ENCODE measurements at regions not wholly inside any gene's neighbourhood (a gene's known extent, or its start where the extent isn't known, plus 50 kb on each side); places are given as distances from the start of the nearest gene placed in this dataset.
"Not testable (repeated sequence)": the region's sequence is repeated elsewhere in the genome, so short reads cannot be mapped to it uniquely, and the experiment has no call there.

DNA sequence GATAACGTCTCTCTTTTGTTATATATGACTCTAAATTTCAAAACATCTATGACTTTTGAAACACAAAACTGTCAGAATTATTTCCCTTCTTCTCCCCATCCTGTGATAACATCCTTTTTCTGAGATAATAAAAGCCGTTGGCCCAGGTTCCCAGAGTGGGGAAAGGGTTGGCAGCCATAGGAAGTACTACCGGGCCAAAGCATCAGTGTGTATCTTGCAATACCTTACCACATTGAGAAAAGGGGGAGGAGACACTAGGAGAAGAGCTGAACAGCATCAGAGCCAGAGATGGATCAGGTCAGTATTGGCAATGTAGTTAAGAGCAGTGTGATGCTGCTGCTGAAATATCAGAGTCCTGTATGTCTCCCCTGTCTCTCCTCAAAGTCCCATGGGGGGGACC lies 210.0 kb upstream of the PROK2 start:
- in situ Hi-C loops (cut with MboI; ENCODE audit: low sequenced_read_pairs), result no loop called here

DNA sequence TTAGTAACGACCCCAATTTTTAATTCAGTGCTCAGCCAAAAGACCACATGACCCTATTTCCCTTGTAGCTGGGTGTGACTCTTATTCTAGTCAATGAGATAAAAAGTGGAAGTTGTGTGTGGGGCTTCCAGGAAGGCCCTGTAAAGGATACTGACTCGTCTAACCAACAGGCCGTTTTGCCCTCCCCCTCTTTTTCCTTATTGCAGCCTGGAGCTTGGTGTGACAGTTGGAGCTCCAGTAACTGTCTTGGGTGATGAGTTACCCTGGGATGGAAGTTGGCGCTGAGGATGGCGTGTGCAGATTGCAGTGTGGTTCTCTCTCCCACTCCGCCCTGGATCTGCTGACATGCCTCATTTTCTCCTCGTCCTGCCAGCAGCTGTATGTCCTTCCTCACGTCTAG lies 209.3 kb upstream of the PROK2 start:
- in situ Hi-C loops (cut with MboI; ENCODE audit: low sequenced_read_pairs), result no loop called here

- in situ Hi-C loops (cut with MboI; ENCODE audit: low sequenced_read_pairs), result no loop called here
Measured at GRCh38 chr3:71991681-71992080, 206.7 kb upstream of the PROK2 start.

GRCh38 chr3:71991046-71991445 lies 206.1 kb upstream of the PROK2 start:
- in situ Hi-C loops (cut with MboI; ENCODE audit: low sequenced_read_pairs), result no loop called here

- in situ Hi-C loops (cut with MboI; ENCODE audit: low sequenced_read_pairs), result no loop called here
Measured at GRCh38 chr3:71990545-71990944, 205.6 kb upstream of the PROK2 start.

DNA sequence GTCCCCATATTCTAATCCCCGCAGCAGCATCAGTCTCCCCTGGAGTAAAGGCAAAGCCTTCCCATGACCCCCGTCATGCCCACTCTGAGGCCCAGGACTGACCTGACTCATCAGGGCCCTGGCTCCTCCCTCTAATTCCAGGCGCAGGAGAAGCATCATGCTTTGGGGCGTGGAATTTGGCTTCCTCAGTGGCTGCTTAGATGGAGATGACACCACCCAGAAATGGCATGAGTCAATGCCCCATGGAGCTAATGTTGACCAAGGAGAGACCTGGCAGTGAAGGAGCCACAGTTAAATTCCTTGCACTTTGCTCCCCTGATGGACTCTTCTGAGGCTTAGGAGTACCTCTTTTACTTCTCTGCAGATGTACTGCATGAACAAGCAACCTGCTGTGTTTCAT lies 204.2 kb upstream of the PROK2 start:
- in situ Hi-C loops (cut with MboI; ENCODE audit: low sequenced_read_pairs), result no loop called here

DNA sequence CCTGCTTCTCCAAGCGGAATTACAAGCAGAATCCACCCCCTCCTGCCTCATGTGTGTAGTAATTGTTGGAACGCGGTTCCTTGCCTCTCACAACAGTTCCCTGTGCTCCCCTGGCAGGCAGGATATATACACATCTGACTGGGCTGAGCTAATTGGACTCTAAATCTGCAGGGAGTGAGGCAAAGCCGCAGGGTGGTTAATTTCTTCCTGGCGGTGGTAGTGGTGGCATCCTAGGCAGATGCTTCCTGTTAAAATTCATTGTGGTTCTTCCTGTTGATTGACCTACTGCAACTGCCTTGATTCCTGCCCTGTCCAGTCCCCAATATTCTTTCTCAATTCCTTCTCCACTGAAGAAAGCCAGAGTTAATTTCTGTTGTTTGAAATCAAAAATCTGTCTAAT lies 202.9 kb upstream of the PROK2 start:
- in situ Hi-C loops (cut with MboI; ENCODE audit: low sequenced_read_pairs), result no loop called here

GRCh38 chr3:71987089-71987735 lies 202.3 kb upstream of the PROK2 start:
- in situ Hi-C loops (cut with MboI; ENCODE audit: low sequenced_read_pairs), result no loop called here

- in situ Hi-C loops (cut with MboI; ENCODE audit: low sequenced_read_pairs), result no loop called here
Measured at GRCh38 chr3:71986606-71987005, 201.7 kb upstream of the PROK2 start.

GRCh38 chr3:71984843-71985613 lies 200.1 kb upstream of the PROK2 start:
- in situ Hi-C loops (cut with MboI; ENCODE audit: low sequenced_read_pairs), result no loop called here

- in situ Hi-C loops (cut with MboI; ENCODE audit: low sequenced_read_pairs), result no loop called here
Measured at GRCh38 chr3:71983694-71984093, 198.7 kb upstream of the PROK2 start.

GRCh38 chr3:71982506-71983258 lies 197.7 kb upstream of the PROK2 start:
- in situ Hi-C loops (cut with MboI; ENCODE audit: low sequenced_read_pairs), result not testable (repeated sequence)

- in situ Hi-C loops (cut with MboI; ENCODE audit: low sequenced_read_pairs), result no loop called here
Measured at GRCh38 chr3:71979175-71979574, 194.2 kb upstream of the PROK2 start.

DNA sequence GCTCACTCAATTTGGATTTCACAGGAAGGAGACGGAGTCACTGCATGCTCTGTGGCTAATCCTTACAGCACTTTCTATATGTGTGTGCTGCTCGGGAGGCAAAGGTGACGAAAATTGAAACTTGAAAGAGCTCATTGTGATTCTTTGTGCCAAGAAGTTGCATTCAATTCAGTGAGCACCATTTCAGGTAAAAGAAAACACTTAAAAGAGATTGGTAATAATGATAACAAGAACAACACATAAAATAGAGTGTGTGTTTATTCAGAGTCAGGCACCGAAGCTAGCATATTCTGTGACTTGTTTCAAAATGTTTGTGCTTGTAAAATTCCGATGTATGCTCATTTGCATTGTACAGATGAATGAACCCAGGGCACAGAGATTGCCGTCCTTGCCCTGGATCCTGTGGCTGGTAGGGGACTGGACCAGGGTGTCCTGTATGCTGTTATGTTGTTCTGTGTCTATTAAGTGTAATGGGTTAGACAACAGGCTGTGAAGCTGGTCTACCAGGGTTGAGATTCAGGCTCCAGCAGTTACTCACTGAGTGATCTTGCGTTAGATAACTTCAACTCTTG lies 193.3 kb upstream of the PROK2 start:
- in situ Hi-C loops (cut with MboI; ENCODE audit: low sequenced_read_pairs), result no loop called here

GRCh38 chr3:71977525-71977924 lies 192.6 kb upstream of the PROK2 start:
- in situ Hi-C loops (cut with MboI; ENCODE audit: low sequenced_read_pairs), result no loop called here

DNA sequence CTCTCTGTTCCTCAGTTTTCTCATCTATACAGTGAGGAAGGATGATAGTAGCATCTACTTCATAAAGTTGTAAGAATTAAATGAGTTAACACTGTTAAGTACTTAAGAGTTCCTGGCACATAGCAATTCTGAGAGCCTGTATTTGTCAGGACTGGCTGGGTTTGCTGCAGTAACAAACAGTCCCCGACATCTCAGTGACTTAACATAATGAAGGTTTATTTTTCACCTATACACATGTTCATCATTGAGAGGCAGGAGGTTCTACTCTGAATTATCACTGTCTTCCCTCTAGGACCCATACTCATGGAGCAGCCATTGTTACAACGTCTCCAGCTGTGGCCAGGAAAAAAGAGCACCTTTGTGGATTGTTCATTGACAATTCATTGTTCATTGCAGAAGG lies 190.6 kb upstream of the PROK2 start:
- in situ Hi-C loops (cut with MboI; ENCODE audit: low sequenced_read_pairs), result no loop called here

DNA sequence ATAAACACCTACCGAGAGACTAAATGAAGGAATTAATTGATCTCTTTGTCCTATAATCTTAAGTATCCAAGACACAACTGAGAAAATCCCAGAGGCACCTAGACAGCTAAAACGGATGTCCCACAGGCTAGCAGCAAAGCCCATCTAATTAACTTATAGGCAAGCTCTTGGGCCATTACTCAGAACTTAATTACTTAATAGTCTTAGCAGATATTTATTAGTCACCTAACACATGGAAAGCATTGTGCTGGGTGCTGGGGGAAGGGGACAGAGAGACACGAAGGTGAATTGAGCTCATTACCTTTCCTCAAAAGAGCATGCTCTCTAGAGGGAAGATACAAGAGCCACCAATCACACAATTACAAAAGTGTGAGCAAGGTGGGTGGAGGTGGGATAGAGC lies 189.8 kb upstream of the PROK2 start:
- in situ Hi-C loops (cut with MboI; ENCODE audit: low sequenced_read_pairs), result no loop called here

GRCh38 chr3:71973274-71974030 lies 188.5 kb upstream of the PROK2 start:
- in situ Hi-C loops (cut with MboI; ENCODE audit: low sequenced_read_pairs), result no loop called here

GRCh38 chr3:71972031-71972430 lies 187.1 kb upstream of the PROK2 start:
- in situ Hi-C loops (cut with MboI; ENCODE audit: low sequenced_read_pairs), result no loop called here

DNA sequence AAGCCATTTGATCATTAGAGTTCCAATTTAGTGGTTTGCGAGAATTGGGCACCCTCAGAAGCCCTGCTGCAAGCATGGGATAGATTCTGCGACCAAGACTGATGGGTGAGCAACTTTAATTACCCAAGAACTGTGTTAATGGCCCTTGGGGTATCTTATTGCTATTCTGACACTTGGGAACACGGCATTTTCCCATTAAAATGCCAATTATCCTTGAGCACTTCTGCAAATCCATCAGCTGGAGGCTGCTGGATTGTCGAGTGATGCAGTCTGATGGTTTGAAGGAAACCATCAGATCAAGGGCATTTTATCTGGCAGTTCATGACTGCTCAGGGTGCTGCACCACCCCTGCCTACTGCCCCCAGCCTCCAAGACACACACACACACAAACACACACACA lies 183.6 kb upstream of the PROK2 start:
- in situ Hi-C loops (cut with MboI; ENCODE audit: low sequenced_read_pairs), result no loop called here

- in situ Hi-C loops (cut with MboI; ENCODE audit: low sequenced_read_pairs), result no loop called here
Measured at GRCh38 chr3:71966185-71966584, 181.2 kb upstream of the PROK2 start.

All from HL-60/S4 treated with retinoic acid at 250 ng/mL for 4 days and 3 days (cell line).